ENCODE measurements at regions not wholly inside any gene's neighbourhood (a gene's known extent, or its start where the extent isn't known, plus 50 kb on each side); places are given as distances from the start of the nearest gene placed in this dataset.

GRCh38 chr18:47594621-47595086 lies 335.8 kb downstream of the SMAD2 start:
- TF ChIP-seq, protein P1, sequence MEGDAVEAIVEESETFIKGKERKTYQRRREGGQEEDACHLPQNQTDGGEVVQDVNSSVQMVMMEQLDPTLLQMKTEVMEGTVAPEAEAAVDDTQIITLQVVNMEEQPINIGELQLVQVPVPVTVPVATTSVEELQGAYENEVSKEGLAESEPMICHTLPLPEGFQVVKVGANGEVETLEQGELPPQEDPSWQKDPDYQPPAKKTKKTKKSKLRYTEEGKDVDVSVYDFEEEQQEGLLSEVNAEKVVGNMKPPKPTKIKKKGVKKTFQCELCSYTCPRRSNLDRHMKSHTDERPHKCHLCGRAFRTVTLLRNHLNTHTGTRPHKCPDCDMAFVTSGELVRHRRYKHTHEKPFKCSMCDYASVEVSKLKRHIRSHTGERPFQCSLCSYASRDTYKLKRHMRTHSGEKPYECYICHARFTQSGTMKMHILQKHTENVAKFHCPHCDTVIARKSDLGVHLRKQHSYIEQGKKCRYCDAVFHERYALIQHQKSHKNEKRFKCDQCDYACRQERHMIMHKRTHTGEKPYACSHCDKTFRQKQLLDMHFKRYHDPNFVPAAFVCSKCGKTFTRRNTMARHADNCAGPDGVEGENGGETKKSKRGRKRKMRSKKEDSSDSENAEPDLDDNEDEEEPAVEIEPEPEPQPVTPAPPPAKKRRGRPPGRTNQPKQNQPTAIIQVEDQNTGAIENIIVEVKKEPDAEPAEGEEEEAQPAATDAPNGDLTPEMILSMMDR (IDR thresholded peaks at IDR 0.05; ENCODE audit: borderline replicate concordance, extremely low read depth, low read length, poor library complexity, severe bottlenecking), result no peak
- no peak for TF ChIP-seq EZH2 (IDR thresholded peaks at IDR 0.05; ENCODE audit: borderline replicate concordance, low read depth, low read length, severe bottlenecking)

Measured in DND-41 (cell line).